HepG2 (cell line): ENCODE measurements at regions not wholly inside any gene's neighbourhood (a gene's known extent, or its start where the extent isn't known, plus 50 kb on each side); places are given as distances from the start of the nearest gene placed in this dataset.

ENCODE experiments used
- ATF1 ChIP-seq: IDR thresholded peaks from 2 replicates; pipeline ENCODE4 v1.6.1; 2016; ENCODE audit warnings: mild to moderate bottlenecking, control low read depth
- EP300 ChIP-seq, 3 experiments: sonication (generic) in 1 of 3; formaldehyde crosslinking in 1 of 3; IDR thresholded peaks; 2 replicates each; pipeline versions ENCODE4 v1.5.1 to v1.6.1; 2011 to 2020; ENCODE audit warnings: low read depth in 2 of 3, low read length in 2 of 3, borderline replicate concordance in 1 of 3, improper control_type of control experiment in 1 of 3, mild to moderate bottlenecking in 1 of 3, missing genetic modification reagents in 1 of 3, moderate library complexity in 1 of 3
- SP1 ChIP-seq, 2 experiments: fragments of 450-650 bp in 1 of 2; sonication (generic) in 1 of 2; formaldehyde crosslinking in 1 of 2; IDR thresholded peaks; 2 replicates each; pipeline versions ENCODE4 v1.4.0 to v1.6.1; 2016 to 2020; ENCODE audit warnings: missing genetic modification reagents in 1 of 2
- STAG1 ChIP-seq: sonication (generic); formaldehyde crosslinking; IDR thresholded peaks from 2 replicates; pipeline ENCODE4 v1.4.0; 2020; ENCODE audit warnings: missing genetic modification reagents
- SUZ12 ChIP-seq: fragments of 150-350 bp; IDR thresholded peaks from 2 replicates; pipeline ENCODE4 v1.6.1; 2014; ENCODE audit warnings: low read depth, low read length
- TCF7L2 ChIP-seq: IDR thresholded peaks from 2 replicates; pipeline ENCODE4 v1.6.1; 2011; ENCODE audit warnings: mild to moderate bottlenecking, low read depth, low read length, moderate library complexity
- ZNF274 ChIP-seq: sonication (generic); formaldehyde crosslinking; IDR thresholded peaks from 2 replicates; pipeline ENCODE4 v1.5.1; 2020; ENCODE audit warnings: mild to moderate bottlenecking, missing genetic modification reagents
- ZNF747 ChIP-seq: sonication (generic); formaldehyde crosslinking; IDR thresholded peaks from 2 replicates; pipeline ENCODE4 v1.8.1; 2023; ENCODE audit warnings: missing genetic modification reagents, mild to moderate bottlenecking, borderline replicate concordance
- TF ChIP-seq, protein P1 (sequence below): sonication (generic); formaldehyde crosslinking; IDR thresholded peaks from 2 replicates; pipeline ENCODE4 v1.5.0; 2020; ENCODE audit warnings: mild to moderate bottlenecking, missing genetic modification reagents, moderate library complexity
- TF ChIP-seq, protein P2 (sequence below): sonication (generic); formaldehyde crosslinking; IDR thresholded peaks from 2 replicates; pipeline ENCODE4 v1.4.0; 2020; ENCODE audit warnings: missing genetic modification reagents
- TF ChIP-seq, protein P3 (sequence below): sonication (generic); formaldehyde crosslinking; IDR thresholded peaks from 2 replicates; pipeline ENCODE4 v1.4.0; 2020; ENCODE audit warnings: missing genetic modification reagents
- TF ChIP-seq, protein P4 (sequence below): sonication (generic); formaldehyde crosslinking; conservative IDR thresholded peaks from 2 replicates; pipeline ENCODE4 v1.8.1; 2023; ENCODE audit warnings: missing genetic modification reagents

DNA sequence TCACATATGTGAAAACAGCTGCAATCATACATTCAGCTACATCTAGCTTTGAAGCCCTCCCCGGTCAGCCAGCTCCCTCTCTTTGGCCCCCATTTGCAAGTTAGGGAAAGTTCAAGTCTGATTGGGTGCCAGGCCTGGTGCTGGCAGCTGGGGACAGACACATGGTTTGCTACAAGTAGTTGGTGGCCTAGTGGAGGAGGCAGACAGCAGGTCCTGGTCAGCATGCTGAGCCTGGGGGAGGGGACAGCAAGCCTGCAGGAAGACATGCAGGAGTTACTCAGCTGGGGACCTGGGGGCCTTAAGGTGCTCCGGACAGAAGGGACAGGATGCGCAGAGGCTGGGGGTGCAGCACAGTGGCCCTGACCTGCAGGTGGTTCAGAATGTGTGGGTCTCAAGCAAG lies 956.9 kb upstream of the ZNF722 start:
- TF ChIP-seq ATF1 (CRISPR knock-in tag) (no peak), TCF7L2 (no peak), EP300 (IDR thresholded peaks at IDR 0.05; ENCODE audit: low read depth in 2 of 2, low read length in 2 of 2) (no peak), EP300 (CRISPR knock-in tag; IDR thresholded peaks at IDR 0.05; ENCODE audit: borderline replicate concordance) (no peak), ZNF747 (no peak), SP1 (IDR thresholded peaks at IDR 0.05) (no peak), SP1 (CRISPR knock-in tag; IDR thresholded peaks at IDR 0.05) (no peak), SUZ12 (no peak), ZNF274 (no peak), STAG1 (no peak)
- TF ChIP-seq, protein P1, sequence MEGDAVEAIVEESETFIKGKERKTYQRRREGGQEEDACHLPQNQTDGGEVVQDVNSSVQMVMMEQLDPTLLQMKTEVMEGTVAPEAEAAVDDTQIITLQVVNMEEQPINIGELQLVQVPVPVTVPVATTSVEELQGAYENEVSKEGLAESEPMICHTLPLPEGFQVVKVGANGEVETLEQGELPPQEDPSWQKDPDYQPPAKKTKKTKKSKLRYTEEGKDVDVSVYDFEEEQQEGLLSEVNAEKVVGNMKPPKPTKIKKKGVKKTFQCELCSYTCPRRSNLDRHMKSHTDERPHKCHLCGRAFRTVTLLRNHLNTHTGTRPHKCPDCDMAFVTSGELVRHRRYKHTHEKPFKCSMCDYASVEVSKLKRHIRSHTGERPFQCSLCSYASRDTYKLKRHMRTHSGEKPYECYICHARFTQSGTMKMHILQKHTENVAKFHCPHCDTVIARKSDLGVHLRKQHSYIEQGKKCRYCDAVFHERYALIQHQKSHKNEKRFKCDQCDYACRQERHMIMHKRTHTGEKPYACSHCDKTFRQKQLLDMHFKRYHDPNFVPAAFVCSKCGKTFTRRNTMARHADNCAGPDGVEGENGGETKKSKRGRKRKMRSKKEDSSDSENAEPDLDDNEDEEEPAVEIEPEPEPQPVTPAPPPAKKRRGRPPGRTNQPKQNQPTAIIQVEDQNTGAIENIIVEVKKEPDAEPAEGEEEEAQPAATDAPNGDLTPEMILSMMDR (CRISPR knock-in tag), result no peak
- TF ChIP-seq, protein P2, sequence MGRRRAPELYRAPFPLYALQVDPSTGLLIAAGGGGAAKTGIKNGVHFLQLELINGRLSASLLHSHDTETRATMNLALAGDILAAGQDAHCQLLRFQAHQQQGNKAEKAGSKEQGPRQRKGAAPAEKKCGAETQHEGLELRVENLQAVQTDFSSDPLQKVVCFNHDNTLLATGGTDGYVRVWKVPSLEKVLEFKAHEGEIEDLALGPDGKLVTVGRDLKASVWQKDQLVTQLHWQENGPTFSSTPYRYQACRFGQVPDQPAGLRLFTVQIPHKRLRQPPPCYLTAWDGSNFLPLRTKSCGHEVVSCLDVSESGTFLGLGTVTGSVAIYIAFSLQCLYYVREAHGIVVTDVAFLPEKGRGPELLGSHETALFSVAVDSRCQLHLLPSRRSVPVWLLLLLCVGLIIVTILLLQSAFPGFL (CRISPR knock-in tag), result no peak
- TF ChIP-seq, protein P3, sequence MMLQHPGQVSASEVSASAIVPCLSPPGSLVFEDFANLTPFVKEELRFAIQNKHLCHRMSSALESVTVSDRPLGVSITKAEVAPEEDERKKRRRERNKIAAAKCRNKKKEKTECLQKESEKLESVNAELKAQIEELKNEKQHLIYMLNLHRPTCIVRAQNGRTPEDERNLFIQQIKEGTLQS (CRISPR knock-in tag), result no peak
- TF ChIP-seq, protein P4, sequence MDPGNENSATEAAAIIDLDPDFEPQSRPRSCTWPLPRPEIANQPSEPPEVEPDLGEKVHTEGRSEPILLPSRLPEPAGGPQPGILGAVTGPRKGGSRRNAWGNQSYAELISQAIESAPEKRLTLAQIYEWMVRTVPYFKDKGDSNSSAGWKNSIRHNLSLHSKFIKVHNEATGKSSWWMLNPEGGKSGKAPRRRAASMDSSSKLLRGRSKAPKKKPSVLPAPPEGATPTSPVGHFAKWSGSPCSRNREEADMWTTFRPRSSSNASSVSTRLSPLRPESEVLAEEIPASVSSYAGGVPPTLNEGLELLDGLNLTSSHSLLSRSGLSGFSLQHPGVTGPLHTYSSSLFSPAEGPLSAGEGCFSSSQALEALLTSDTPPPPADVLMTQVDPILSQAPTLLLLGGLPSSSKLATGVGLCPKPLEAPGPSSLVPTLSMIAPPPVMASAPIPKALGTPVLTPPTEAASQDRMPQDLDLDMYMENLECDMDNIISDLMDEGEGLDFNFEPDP, result no peak
